OCI-LY1 (cell line): ENCODE measurements at regions not wholly inside any gene's neighbourhood (a gene's known extent, or its start where the extent isn't known, plus 50 kb on each side); places are given as distances from the start of the nearest gene placed in this dataset.

Source experiments
- CTCF ChIP-seq: fragments of 200-600 bp; sonication (generic), shearing (Covaris generic); IDR thresholded peaks from 2 replicates; pipeline ENCODE4 v1.5.1; 2017; ENCODE audit warnings: mild to moderate bottlenecking, antibody characterized with exemption, low read length, moderate library complexity, mixed read lengths
- EZH2 ChIP-seq: fragments of 200-600 bp; sonication (generic), shearing (Covaris generic); IDR thresholded peaks from 2 replicates; pipeline ENCODE4 v1.8.0; 2017; ENCODE audit warnings: borderline replicate concordance, mixed run types, mild to moderate bottlenecking, antibody characterized with exemption, low read length, moderate library complexity, mixed read lengths

- no peak for TF ChIP-seq CTCF
- TF ChIP-seq EZH2 = no peak
These were observed 582.3 kb downstream of the EDEM1 start for GRCh38 chr3:5769825-5770224.
